HepG2 (cell line): ENCODE measurements at regions not wholly inside any gene's neighbourhood (a gene's known extent, or its start where the extent isn't known, plus 50 kb on each side); places are given as distances from the start of the nearest gene placed in this dataset.

Source experiments
- ATAC-seq: fragments of 200-7000 bp; cut with Tn5 transposase; 3 replicates; pipeline ENCODE4 v1.9.1; 2020; ENCODE audit warnings: mild to moderate bottlenecking, moderate library complexity
- BruUV-seq: library from RNA; stranded (reverse); fragments of 400-500 nt; replicated peaks from 2 replicates; lab custom pipeline; 2021; lab: Mats Ljungman, UMichigan
- CTCF ChIA-PET: fragments of 300-600 bp; formaldehyde crosslinking; extraction: SDS; loops from one replicate; lab custom pipeline; 2021; ENCODE audit warnings: low total read pairs, inconsistent platforms, low intra/inter-chr PET ratio; lab: Yijun Ruan, JAX
- POLR2A ChIA-PET: fragments of 350-600 bp; sonication (Branson Sonifier 250); formaldehyde crosslinking; loops from one replicate; lab custom pipeline; 2020; ENCODE audit warnings: antibody characterized with exemption, inconsistent platforms; lab: Yijun Ruan, JAX
- DNase-seq: peaks from one replicate; pipeline ENCODE4 v3.0.0-alpha.2; 2015; ENCODE audit warnings: low spot score
- FAIRE-seq: peaks from 3 replicates; lab custom pipeline; 2011; peaks lifted over from hg19 to GRCh38; lab: Jason Lieb, UNC
- H2AFZ ChIP-seq: one replicate; pipeline ENCODE4 v1.6.1; 2011; ENCODE audit warnings: low read length, inconsistent platforms
- H3K27ac ChIP-seq: fragments of 300-600 bp; 3 replicates; pipeline ENCODE4 v1.8.0; 2011; ENCODE audit warnings: mixed run types, mild to moderate bottlenecking, mixed read lengths, low read length, inconsistent platforms; ENCODE audit not compliant: insufficient read depth; ENCODE audit errors: extremely low read length
- H3K27me3 ChIP-seq, 2 experiments: fragments of 200-600 bp in 1 of 2; 2 replicates in 1 of 2; 3 replicates in 1 of 2; pipeline versions ENCODE4 v1.6.0 to v1.8.0; 2011; ENCODE audit warnings: low read length in 2 of 2, mild to moderate bottlenecking in 2 of 2, moderate library complexity in 2 of 2, inconsistent platforms in 1 of 2; ENCODE audit not compliant: insufficient read depth in 2 of 2, control insufficient read depth in 1 of 2
- H3K36me3 ChIP-seq, 2 experiments: fragments of 200-600 bp in 1 of 2; replicated peaks in 1 of 2; 2 replicates in 1 of 2; 3 replicates in 1 of 2; pipeline versions ENCODE4 v1.5.1 to v1.8.0; 2011; ENCODE audit warnings: low read length in 2 of 2, inconsistent platforms in 1 of 2; ENCODE audit not compliant: insufficient read depth in 2 of 2, control insufficient read depth in 1 of 2
- H3K4me1 ChIP-seq: 2 replicates; pipeline ENCODE4 v1.5.1; 2012; ENCODE audit warnings: low read length, inconsistent platforms; ENCODE audit not compliant: insufficient read depth
- H3K4me2 ChIP-seq: 2 replicates; pipeline ENCODE4 v1.6.0; 2011; ENCODE audit warnings: low read depth, low read length, inconsistent platforms
- H3K4me3 ChIP-seq, 3 experiments: fragments of 200-600 bp in 1 of 3; sonication (generic), shearing (Covaris generic) in 1 of 3; replicated peaks in 1 of 3; 2 replicates each; pipeline ENCODE4 v1.5.1; 2011 to 2016; ENCODE audit warnings: low read length in 3 of 3, inconsistent platforms in 2 of 3, low read depth in 2 of 3, mild to moderate bottlenecking in 2 of 3, control low read depth in 1 of 3, mixed read lengths in 1 of 3; ENCODE audit not compliant: insufficient read depth in 1 of 3
- H3K79me2 ChIP-seq: one replicate; pipeline ENCODE4 v1.6.1; 2011; ENCODE audit warnings: low read length, inconsistent platforms; ENCODE audit not compliant: insufficient read depth
- H3K9ac ChIP-seq: 2 replicates; pipeline ENCODE4 v1.6.0; 2011; ENCODE audit warnings: mild to moderate bottlenecking, low read depth, low read length, inconsistent platforms; ENCODE audit not compliant: insufficient read depth
- H3K9me3 ChIP-seq: 2 replicates; pipeline ENCODE4 v1.5.1; 2012; ENCODE audit warnings: mild to moderate bottlenecking, low read length
- H4K20me1 ChIP-seq: 2 replicates; pipeline ENCODE4 v1.6.0; 2011; ENCODE audit warnings: inconsistent platforms, mild to moderate bottlenecking, low read length, moderate library complexity; ENCODE audit not compliant: insufficient read depth
- KDM3A ChIP-seq: IDR thresholded peaks from 2 replicates; pipeline ENCODE4 v1.6.1; 2018; ENCODE audit warnings: low read depth, missing compliant biosample characterization
- KLF15 ChIP-seq: sonication (generic); formaldehyde crosslinking; IDR thresholded peaks from 2 replicates; pipeline ENCODE4 v1.8.1; 2023; ENCODE audit warnings: borderline replicate concordance, mild to moderate bottlenecking, inconsistent platforms, missing genetic modification reagents, mixed read lengths
- TCF7 ChIP-seq: sonication (generic); IDR thresholded peaks from 2 replicates; pipeline ENCODE4 v1.6.1; 2016; ENCODE audit warnings: antibody characterized with exemption, low read depth
- ZNF550 ChIP-seq: sonication (generic); formaldehyde crosslinking; IDR thresholded peaks from 2 replicates; pipeline ENCODE4 v1.4.0; 2020; ENCODE audit warnings: mild to moderate bottlenecking, missing genetic modification reagents, borderline replicate concordance
- ZNF775 ChIP-seq: sonication (generic); formaldehyde crosslinking; IDR thresholded peaks from 2 replicates; pipeline ENCODE4 v1.4.0; 2020; ENCODE audit warnings: missing genetic modification reagents, mild to moderate bottlenecking, moderate library complexity, borderline replicate concordance
- WGBS: methylation state at CpG from one replicate; pipeline ENCODE4 v1.1.6; 2017; ENCODE audit warnings: low lambda C conversion rate; 5-methylcytosine and 5-hydroxymethylcytosine counted together
- in situ Hi-C: cut with HindIII; loops from 2 replicates; pipeline ENCODE4 v1.10.0; 2017; ENCODE audit warnings: low pct_unique_long_range_greater_than_20kb; ENCODE audit not compliant: extremely low pct_ligation_motif_present
- intact Hi-C: fragments of 100-400 bp; cut with micrococcal nuclease; formaldehyde crosslinking; loops from one replicate; pipeline ENCODE4 v1.10.0; 2022; ENCODE audit not compliant: unreplicated experiment
- TF ChIP-seq, protein P1 (sequence below): sonication (generic); formaldehyde crosslinking; IDR thresholded peaks from 2 replicates; pipeline ENCODE4 v1.5.0; 2020; ENCODE audit warnings: mild to moderate bottlenecking, missing genetic modification reagents

DNA sequence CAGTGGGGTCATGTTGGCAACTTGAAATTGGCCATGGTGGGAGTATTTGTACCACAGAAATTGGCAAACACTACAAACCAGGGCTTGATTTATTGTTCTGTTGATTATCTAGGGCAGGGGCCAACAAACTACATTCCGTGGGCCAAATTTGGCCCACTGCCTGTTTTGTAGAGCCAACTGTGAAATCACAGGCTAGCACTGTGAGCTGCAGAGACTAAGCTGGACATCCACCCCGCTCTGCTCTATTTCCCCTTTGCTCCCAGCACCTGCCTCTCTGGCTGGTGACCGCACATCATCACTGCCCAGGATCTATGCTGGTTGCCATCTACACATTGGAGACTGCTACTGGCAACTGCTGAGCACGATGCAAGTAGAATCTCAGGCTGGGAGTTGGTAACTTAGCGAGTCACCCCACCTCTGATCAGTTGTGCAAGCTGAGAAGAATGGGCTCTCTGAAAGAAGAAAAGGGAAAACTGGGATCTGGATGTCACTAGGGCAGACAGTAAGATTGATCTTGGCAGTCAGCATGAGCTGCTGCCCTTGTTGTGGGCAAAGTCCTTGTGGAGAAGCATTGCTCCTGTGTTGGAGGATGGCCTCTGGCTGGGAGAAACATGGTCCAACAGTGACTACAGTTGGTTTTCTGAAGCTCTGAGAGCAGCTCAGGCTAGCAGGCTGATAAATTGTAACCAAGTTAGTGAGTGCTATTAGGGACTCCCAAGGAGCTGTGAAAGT is 144.7 kb upstream of the RAD23B start:
- no peak overlapping the region for H3K4me3 ChIP-seq
- no peaks in the 10 kb centered on the region for H3K36me3 ChIP-seq
- TF ChIP-seq KDM3A (CRISPR knock-in tag) = no peak
- no peak for TF ChIP-seq KLF15
- no peak for TF ChIP-seq TCF7
- TF ChIP-seq ZNF775 (CRISPR knock-in tag) = no peak
- no peak for TF ChIP-seq ZNF550 (CRISPR knock-in tag)
- TF ChIP-seq, protein P1, sequence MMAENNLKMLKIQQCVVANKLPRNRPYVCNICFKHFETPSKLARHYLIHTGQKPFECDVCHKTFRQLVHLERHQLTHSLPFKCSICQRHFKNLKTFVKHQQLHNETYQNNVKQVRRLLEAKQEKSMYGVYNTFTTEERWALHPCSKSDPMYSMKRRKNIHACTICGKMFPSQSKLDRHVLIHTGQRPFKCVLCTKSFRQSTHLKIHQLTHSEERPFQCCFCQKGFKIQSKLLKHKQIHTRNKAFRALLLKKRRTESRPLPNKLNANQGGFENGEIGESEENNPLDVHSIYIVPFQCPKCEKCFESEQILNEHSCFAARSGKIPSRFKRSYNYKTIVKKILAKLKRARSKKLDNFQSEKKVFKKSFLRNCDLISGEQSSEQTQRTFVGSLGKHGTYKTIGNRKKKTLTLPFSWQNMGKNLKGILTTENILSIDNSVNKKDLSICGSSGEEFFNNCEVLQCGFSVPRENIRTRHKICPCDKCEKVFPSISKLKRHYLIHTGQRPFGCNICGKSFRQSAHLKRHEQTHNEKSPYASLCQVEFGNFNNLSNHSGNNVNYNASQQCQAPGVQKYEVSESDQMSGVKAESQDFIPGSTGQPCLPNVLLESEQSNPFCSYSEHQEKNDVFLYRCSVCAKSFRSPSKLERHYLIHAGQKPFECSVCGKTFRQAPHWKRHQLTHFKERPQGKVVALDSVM (CRISPR knock-in tag) = no peak
- FAIRE-seq (no peak), ATAC-seq (peak; percentile 57), DNase-seq (no peak)
- H4K20me1 ChIP-seq = no peaks in the 10 kb centered on the region
- ChIA-PET POLR2A (no interaction called here), CTCF (interaction anchor here (0.9 to 1.8 kb wide), 4 partner anchors 34 to 349 kb away, joined by 3 to 12 read pairs (median 5); no protein-coding TSS in a partner anchor)
- H3K27me3 ChIP-seq = peaks cover 0 to 2% of the 10 kb centered on the region in 2 experiments; a peak in 1 of 5 replicates
- H3K4me1 ChIP-seq = no peaks in the 10 kb centered on the region
- no peaks in the 10 kb centered on the region for H3K9me3 ChIP-seq
- WGBS = 29% methylated on average over 5 of the region's 5 CpGs
- no peak overlapping the region for H3K4me2 ChIP-seq
- H3K9ac ChIP-seq = no peak overlapping the region
- H3K27ac ChIP-seq = no peak overlapping the region
- intact Hi-C loops (no loop called here), in situ Hi-C loops (no loop called here)
- H3K79me2 ChIP-seq = no peaks in the 10 kb centered on the region
- BruUV-seq = no TSS peak
- H2AFZ ChIP-seq = no peak overlapping the region
